HepG2 (cell line): ENCODE measurements at regions not wholly inside any gene's neighbourhood (a gene's known extent, or its start where the extent isn't known, plus 50 kb on each side); places are given as distances from the start of the nearest gene placed in this dataset.

Experiments
- GFI1 ChIP-seq: sonication (generic); formaldehyde crosslinking; IDR thresholded peaks from 2 replicates; pipeline ENCODE4 v1.5.0; 2020; ENCODE audit warnings: missing genetic modification reagents, mild to moderate bottlenecking, borderline replicate concordance
- HIVEP1 ChIP-seq: sonication (generic); formaldehyde crosslinking; IDR thresholded peaks from 2 replicates; pipeline ENCODE4 v1.4.0; 2020; ENCODE audit warnings: mild to moderate bottlenecking, missing genetic modification reagents
- IKZF5 ChIP-seq: IDR thresholded peaks from 2 replicates; pipeline ENCODE4 v1.6.1; 2018; ENCODE audit warnings: missing genetic modification reagents, mild to moderate bottlenecking, missing compliant biosample characterization
- KDM2A ChIP-seq: sonication (generic); formaldehyde crosslinking; IDR thresholded peaks from 2 replicates; pipeline ENCODE4 v1.4.0; 2020; ENCODE audit warnings: low read depth, missing genetic modification reagents, borderline replicate concordance
- MAFK ChIP-seq, 2 experiments: IDR thresholded peaks in 1 of 2; conservative IDR thresholded peaks in 1 of 2; 2 replicates each; pipeline ENCODE4 v1.6.1; 2011; ENCODE audit warnings: improper control_type of control experiment in 2 of 2, low read length in 2 of 2
- NFE2 ChIP-seq: sonication (generic); formaldehyde crosslinking; IDR thresholded peaks from 2 replicates; pipeline ENCODE4 v1.4.0; 2020; ENCODE audit warnings: missing genetic modification reagents
- RCOR2 ChIP-seq: IDR thresholded peaks from 2 replicates; pipeline ENCODE4 v1.6.1; 2016; ENCODE audit warnings: missing biosample characterization, missing genetic modification reagents
- SETDB1 ChIP-seq: sonication (generic); formaldehyde crosslinking; IDR thresholded peaks from 2 replicates; pipeline ENCODE4 v1.5.1; 2020; ENCODE audit warnings: missing genetic modification reagents, mild to moderate bottlenecking, borderline replicate concordance
- SMARCE1 ChIP-seq: fragments of 450-650 bp; IDR thresholded peaks from 2 replicates; pipeline ENCODE4 v1.6.1; 2017; ENCODE audit warnings: borderline replicate concordance
- SMYD3 ChIP-seq: sonication (generic); formaldehyde crosslinking; IDR thresholded peaks from 2 replicates; pipeline ENCODE4 v1.8.1; 2023; ENCODE audit warnings: mild to moderate bottlenecking, missing genetic modification reagents
- UBTF ChIP-seq: sonication (generic); formaldehyde crosslinking; IDR thresholded peaks from 2 replicates; pipeline ENCODE4 v1.4.0; 2020; ENCODE audit warnings: mild to moderate bottlenecking, missing genetic modification reagents
- ZFP36L1 ChIP-seq: sonication (generic); formaldehyde crosslinking; IDR thresholded peaks from 2 replicates; pipeline ENCODE4 v1.8.0; 2022; ENCODE audit warnings: mild to moderate bottlenecking, missing genetic modification reagents, moderate library complexity
- ZFP82 ChIP-seq: sonication (generic); formaldehyde crosslinking; IDR thresholded peaks from 2 replicates; pipeline ENCODE4 v1.5.1; 2020; ENCODE audit warnings: mild to moderate bottlenecking, missing genetic modification reagents, borderline replicate concordance
- ZFP91 ChIP-seq: sonication (generic); formaldehyde crosslinking; IDR thresholded peaks from 2 replicates; pipeline ENCODE4 v1.9.0; 2022; ENCODE audit warnings: missing genetic modification reagents, mild to moderate bottlenecking, borderline replicate concordance
- ZMAT3 ChIP-seq: sonication (generic); formaldehyde crosslinking; conservative IDR thresholded peaks from 2 replicates; pipeline ENCODE4 v1.7.0; 2021; ENCODE audit warnings: missing genetic modification reagents
- ZNF256 ChIP-seq: sonication (generic); formaldehyde crosslinking; conservative IDR thresholded peaks from 2 replicates; pipeline ENCODE4 v1.4.0; 2020; ENCODE audit warnings: missing genetic modification reagents
- ZNF317 ChIP-seq: sonication (generic); formaldehyde crosslinking; IDR thresholded peaks from 2 replicates; pipeline ENCODE4 v1.5.0; 2020; ENCODE audit warnings: mild to moderate bottlenecking, missing genetic modification reagents
- ZNF549 ChIP-seq: sonication (generic); formaldehyde crosslinking; IDR thresholded peaks from 2 replicates; pipeline ENCODE4 v1.5.0; 2020; ENCODE audit warnings: missing genetic modification reagents
- ZNF589 ChIP-seq: sonication (generic); formaldehyde crosslinking; conservative IDR thresholded peaks from 2 replicates; pipeline ENCODE4 v1.8.0; 2022; ENCODE audit warnings: mild to moderate bottlenecking, moderate library complexity, missing genetic modification reagents
- ZNF605 ChIP-seq: sonication (generic); formaldehyde crosslinking; IDR thresholded peaks from 2 replicates; pipeline ENCODE4 v1.8.0; 2022; ENCODE audit warnings: mild to moderate bottlenecking, missing genetic modification reagents
- ZNF644 ChIP-seq: IDR thresholded peaks from 2 replicates; pipeline ENCODE4 v1.6.1; 2016; ENCODE audit warnings: low read depth
- ZNF773 ChIP-seq: sonication (generic); formaldehyde crosslinking; IDR thresholded peaks from 2 replicates; pipeline ENCODE4 v1.4.0; 2020; ENCODE audit warnings: missing genetic modification reagents, borderline replicate concordance
- ZNF784 ChIP-seq: sonication (generic); formaldehyde crosslinking; IDR thresholded peaks from 2 replicates; pipeline ENCODE4 v1.5.1; 2020; ENCODE audit warnings: missing genetic modification reagents, mild to moderate bottlenecking, borderline replicate concordance

DNA sequence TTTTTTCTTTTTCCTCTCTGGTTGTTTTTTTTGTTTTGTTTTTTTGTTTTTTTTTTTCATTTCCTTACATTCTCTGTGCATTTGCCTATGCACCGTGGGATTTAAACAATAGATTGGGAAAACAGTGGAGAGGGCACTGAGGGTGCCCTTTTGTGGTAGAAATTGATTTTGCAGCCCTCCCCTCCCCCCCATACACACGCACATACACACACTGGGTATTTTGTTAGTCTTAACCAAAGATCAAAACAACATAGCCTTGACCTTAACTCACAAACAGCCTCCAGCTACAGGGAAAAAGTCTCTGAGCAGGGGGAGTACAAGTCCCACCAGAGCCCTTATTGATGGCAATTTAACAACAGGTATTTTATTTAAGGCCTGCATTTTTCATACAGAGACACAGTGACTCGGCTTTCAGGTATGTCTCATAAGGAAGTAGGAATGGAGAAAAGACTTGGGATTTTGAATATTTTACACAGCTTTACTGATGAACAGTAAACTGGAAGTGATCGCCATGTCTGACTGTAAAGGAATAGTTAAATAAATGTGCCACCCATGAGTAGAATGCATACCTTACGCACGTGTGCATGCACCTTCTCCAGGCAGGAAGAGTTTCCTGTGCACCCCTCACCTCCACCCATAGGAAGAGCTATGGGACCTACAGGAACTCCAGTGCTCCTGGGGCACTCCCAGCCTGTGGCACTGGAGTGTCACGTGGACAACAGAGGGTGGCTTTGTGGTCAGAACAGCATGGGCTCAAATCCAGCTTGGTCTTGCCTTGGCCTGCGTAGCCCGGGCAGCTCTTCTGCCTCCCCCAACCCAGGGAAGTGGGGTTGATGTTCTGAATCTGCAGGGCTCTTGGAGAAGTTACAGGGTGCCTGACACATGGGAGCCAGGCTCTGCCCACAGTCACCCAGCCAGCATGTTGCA lies 266.4 kb downstream of the ANAPC1 start (continued):
- no peak for TF ChIP-seq ZNF773
- no peak; the same call in 1 of the 2 replicates for TF ChIP-seq ZFP91 (CRISPR knock-in tag)
- no peak for TF ChIP-seq SETDB1 (CRISPR knock-in tag)
- no peak for TF ChIP-seq ZNF256
- TF ChIP-seq MAFK (conservative IDR thresholded peaks at IDR 0.05 in 1 of 2, IDR thresholded peaks at IDR 0.05 in 1 of 2; ENCODE audit: low read length in 2 of 2) = no peak
- TF ChIP-seq ZNF784 (CRISPR knock-in tag) = no peak
- TF ChIP-seq SMYD3 (CRISPR knock-in tag) = peak; percentile 68; the same call in 1 of the 2 replicates
- peak; percentile 63 for TF ChIP-seq UBTF (CRISPR knock-in tag)
- TF ChIP-seq ZMAT3 (CRISPR knock-in tag) = no peak
- TF ChIP-seq HIVEP1 = no peak
- no peak for TF ChIP-seq ZNF549 (CRISPR knock-in tag)
- no peak for TF ChIP-seq RCOR2 (CRISPR knock-in tag)
- TF ChIP-seq SMARCE1 = no peak
- TF ChIP-seq NFE2 (CRISPR knock-in tag) = no peak
- TF ChIP-seq GFI1 = peak; percentile 68; the same call in 1 of the 2 replicates
- TF ChIP-seq ZNF644 = peak; percentile 57; the same call in 1 of the 2 replicates
- TF ChIP-seq KDM2A (CRISPR knock-in tag) = no peak; the same call in 1 of the 2 replicates
- TF ChIP-seq ZFP36L1 (CRISPR knock-in tag) = no peak; the same call in 1 of the 2 replicates
- TF ChIP-seq ZNF605 (CRISPR knock-in tag) = no peak
- no peak for TF ChIP-seq ZNF589
- no peak for TF ChIP-seq ZFP82 (CRISPR knock-in tag)
- peak; percentile 23; the same call in 1 of the 2 replicates for TF ChIP-seq IKZF5 (CRISPR knock-in tag)
- peak; percentile 76 for TF ChIP-seq ZNF317 (CRISPR knock-in tag)
